GM13977 (cell line): ENCODE measurements at regions not wholly inside any gene's neighbourhood (a gene's known extent, or its start where the extent isn't known, plus 50 kb on each side); places are given as distances from the start of the nearest gene placed in this dataset.

Experiments
- DNase-seq: peaks from one replicate; pipeline ENCODE4 v3.0.0; 2012; ENCODE audit warnings: low spot score
- in situ Hi-C: fragments of 300-500 bp; cut with MboI; formaldehyde crosslinking; loops from one replicate; pipeline ENCODE4 v1.12.0; 2022; ENCODE audit warnings: low sequenced_read_pairs, low pct_unique_long_range_greater_than_20kb, mixed read lengths, inconsistent platforms; ENCODE audit not compliant: unreplicated experiment
- TF ChIP-seq, protein P1 (sequence below): IDR thresholded peaks from 2 replicates; pipeline ENCODE4 v1.5.1; 2012; ENCODE audit warnings: mild to moderate bottlenecking, control low read depth; ENCODE audit not compliant: insufficient read depth; ENCODE audit errors: extremely low read depth, missing control alignments

DNA sequence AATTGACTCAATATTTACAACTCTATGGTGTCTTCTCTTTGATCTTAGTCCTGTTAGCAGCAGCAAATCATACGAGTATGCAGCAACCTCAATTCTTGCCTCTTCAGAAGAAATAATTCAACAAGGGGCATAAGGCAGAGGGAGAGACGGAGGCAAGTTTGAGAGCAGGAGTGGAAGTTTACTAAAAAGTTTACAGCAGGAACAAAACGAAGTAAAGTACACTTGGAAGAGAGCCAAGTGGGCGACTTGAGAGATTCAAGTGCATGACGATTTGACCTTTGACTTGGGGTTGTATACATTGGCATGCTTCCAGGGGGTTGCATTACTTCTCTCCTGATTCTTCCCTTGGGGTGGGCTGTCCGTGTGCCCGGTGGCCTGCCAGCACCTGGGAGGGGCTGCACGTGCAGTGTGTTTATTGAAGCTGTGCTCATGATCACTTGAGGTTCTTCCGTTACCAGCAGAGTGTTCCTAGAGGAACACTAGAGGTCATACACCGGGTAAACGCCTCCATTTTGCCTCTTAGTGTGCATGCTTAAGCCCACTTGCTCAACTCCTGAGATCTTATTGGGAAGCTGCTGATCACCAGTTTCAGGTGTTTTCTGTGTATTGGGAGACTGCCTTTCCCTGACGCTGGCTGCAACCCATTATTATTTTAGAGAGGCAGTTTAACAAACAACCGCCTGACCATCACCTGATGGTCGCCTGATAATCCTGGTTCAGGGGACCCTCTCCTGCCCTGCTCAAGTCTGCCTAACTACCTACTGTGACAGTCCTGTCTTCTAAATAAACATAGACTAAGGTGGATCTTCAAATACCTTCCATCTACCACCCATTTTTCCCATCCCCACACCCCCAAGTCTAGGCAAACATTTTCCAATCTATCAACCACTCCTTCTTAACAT lies 172.4 kb upstream of the MYLIP start:
- in situ Hi-C loops: no loop called here
- TF ChIP-seq, protein P1, sequence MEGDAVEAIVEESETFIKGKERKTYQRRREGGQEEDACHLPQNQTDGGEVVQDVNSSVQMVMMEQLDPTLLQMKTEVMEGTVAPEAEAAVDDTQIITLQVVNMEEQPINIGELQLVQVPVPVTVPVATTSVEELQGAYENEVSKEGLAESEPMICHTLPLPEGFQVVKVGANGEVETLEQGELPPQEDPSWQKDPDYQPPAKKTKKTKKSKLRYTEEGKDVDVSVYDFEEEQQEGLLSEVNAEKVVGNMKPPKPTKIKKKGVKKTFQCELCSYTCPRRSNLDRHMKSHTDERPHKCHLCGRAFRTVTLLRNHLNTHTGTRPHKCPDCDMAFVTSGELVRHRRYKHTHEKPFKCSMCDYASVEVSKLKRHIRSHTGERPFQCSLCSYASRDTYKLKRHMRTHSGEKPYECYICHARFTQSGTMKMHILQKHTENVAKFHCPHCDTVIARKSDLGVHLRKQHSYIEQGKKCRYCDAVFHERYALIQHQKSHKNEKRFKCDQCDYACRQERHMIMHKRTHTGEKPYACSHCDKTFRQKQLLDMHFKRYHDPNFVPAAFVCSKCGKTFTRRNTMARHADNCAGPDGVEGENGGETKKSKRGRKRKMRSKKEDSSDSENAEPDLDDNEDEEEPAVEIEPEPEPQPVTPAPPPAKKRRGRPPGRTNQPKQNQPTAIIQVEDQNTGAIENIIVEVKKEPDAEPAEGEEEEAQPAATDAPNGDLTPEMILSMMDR: no peak
- DNase-seq: no peak

DNA sequence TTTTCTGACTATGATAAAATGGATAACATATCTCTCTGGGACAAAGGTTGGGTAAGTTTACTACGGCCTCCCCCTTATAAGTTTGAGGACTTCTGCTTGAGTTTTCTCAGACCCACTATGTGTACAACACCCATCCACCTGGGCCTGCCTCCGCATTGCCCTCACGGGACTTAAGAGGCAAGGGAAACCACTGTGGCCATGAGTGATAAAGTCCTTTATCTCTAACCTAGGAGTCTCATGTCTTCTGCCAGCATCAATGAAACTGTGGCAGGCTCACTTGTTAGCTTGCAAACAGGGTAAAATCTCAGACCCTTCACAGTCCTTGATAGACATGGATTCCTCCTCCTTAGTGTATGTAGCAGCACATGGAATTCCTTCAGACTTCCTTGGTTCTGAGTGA lies 173.4 kb upstream of the MYLIP start:
- no peak for DNase-seq
- in situ Hi-C loops: no loop called here
- TF ChIP-seq, protein P1: no peak

DNA sequence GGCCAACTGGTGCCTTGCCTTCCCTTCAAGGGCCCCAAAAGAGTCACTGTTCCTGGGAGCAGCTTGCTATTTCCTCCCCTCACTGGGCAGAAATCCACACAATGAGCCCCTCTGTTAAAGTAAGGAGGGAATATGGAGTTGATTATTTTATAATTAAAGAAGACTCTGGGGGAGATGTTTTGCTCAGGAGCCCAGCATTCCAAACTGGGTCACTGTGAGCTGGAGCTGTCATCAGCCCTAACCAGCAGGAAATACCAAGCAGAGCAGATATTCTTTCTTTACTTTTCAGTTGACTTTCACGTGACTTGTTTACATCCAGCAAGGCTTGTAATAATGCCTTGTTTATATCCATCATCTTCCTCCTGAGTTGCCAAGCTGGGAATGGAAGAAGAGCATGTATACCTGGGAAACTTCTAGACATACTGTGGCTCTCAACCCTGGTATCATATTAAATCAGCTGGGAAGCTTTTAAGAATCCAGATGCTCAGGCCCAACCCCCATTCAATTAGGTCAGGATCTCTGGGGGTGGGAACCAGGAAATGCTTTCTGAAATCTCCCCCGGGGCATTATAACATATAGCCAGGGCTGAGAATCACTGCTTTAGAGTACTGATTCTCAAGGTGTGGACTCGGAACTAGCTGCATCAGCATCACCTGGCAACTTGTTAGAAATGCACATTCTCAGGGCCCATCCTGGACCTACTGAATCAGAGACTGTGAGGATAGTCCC lies 175.6 kb upstream of the MYLIP start:
- in situ Hi-C loops: no loop called here
- TF ChIP-seq, protein P1: no peak
- DNase-seq: no peak

DNA sequence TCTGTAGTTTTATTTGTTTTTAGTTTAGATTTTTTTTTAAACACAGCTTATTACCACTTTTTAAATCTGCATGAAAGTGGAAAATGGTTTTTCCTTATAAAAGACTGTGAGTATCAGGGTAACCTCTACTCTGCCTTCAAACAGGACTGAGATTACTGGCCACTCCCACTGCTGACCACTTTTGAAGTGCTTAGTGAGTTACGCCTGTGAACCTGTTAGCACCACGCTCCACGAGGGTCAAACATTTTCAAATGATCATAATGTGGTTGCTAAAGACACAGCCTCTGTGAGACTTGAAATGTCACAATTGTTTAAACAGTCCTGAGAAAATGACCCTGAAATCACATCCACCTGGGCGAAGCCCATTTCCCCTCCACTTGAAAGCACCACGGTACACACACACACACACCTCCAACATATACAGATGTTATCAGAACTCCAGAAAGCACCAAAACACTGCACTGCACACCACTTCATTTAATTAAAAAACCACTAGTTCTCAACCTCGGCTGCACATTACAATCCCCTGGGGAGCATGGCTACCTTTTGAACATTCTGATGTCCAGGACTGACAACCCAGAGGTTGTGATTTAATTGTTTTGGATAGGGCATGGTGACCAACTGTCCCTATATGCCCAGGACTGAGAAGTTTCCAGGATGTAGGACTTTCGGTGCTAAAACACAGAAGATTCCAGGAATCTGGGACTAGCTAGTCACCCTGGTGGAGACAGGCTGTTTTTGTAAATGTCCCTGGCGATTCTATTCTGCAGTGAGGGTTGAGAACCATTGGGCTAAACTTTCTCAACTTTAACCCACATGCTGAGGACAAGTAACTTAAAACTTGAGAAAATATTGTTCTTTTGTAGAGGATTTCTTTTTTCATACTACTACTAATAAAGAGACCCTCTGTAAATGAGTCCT lies 176.4 kb upstream of the MYLIP start:
- TF ChIP-seq, protein P1: no peak
- in situ Hi-C loops: no loop called here
- DNase-seq: no peak

DNA sequence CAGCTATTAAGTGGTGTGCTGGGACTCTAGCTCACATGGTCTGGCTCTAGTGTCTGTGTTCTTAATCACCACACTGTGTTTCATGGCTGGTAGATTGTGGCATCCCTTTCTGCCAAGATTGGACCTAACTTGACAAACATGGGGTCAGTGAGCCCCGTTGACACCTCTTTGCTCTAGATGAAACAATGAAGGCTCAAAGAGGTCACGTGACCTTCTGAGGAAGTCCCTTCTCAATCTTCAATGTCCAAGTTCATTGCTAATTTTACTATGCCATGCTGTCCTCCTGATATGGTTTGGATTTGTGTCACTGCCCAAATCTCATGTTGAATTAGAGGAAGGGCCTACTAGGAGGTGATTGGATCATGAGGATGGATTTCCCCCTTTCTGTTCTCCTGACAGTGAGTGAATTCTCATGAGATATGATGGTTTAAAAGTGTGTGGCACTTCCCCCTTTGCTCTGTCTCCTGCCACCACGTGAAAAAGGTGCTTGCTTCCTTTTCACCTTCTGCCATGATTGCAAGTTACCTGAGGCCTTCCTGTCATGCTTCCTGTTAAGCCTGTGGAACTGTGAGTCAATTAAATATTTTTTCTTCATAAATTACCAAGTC lies 177.8 kb upstream of the MYLIP start:
- no peak for DNase-seq
- TF ChIP-seq, protein P1: no peak
- in situ Hi-C loops: no loop called here

DNA sequence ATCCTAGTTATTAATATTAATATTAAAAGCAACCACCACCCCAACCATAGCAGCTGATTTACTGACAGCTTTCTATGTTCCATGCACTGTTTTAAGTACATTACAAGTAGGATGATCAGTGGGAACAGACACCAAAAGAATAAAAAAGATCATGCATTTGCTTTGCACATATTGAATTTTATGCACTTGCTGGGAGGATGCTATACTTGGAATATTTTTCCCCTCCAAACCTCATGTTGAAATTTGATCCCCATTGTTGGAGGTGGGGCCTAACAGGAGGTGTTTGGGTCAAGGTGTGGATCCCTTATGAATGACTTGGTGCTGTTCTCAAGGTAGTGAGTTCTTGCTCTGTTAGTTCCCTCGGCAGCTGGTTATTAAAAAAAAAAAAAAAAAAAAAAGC lies 178.9 kb upstream of the MYLIP start:
- TF ChIP-seq, protein P1: no peak
- no peak for DNase-seq
- in situ Hi-C loops: no loop called here
